ENCODE measurements at regions not wholly inside any gene's neighbourhood (a gene's known extent, or its start where the extent isn't known, plus 50 kb on each side); places are given as distances from the start of the nearest gene placed in this dataset.

DNA sequence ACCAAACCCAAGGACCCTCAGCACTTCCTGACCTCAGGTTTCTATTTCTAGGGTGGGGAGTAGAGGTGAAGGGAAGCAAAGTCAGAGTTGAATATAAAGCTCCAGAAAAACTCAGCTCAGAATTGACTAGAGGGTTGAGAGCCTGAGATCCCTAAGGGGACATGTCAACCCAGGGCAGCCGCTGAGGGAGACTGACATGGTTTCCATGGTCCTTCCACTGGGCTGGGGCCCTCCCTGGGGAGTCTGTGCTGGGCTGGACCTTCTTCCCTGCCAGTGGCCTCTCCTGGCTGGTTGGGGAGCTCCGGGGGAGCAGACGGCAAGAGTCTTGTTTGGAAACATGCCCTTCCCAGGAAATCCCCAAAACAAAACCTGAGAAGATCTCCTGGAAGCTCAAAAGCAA lies 121.3 kb downstream of the METRNL start:
- H2AFZ ChIP-seq (ENCODE audit: low read depth, low read length), result no peak overlapping the region
- no peak overlapping the region for H3K4me3 ChIP-seq (replicated peaks in 1 of 3; ENCODE audit: insufficient read depth in 1 of 3, low read depth in 1 of 3, low read length in 3 of 3)
- intact Hi-C loops (cut with micrococcal nuclease), result no loop called here
- no peaks in the 10 kb centered on the region for H3K79me2 ChIP-seq (ENCODE audit: control insufficient read depth, insufficient read depth, low read length)
- no peak for DNase-seq (ENCODE audit: low read depth, low spot score)
- dilution Hi-C loops (cut with MboI; ENCODE audit: extremely low pct_ligation_motif_present, low sequenced_read_pairs), result no loop called here
- H3K4me2 ChIP-seq (ENCODE audit: insufficient read depth, low read length), result no peak overlapping the region
- FAIRE-seq, result no peak
- H3K27ac ChIP-seq (ENCODE audit: insufficient read depth, low read depth, low read length), result no peak overlapping the region
- no peaks in the 10 kb centered on the region for H3K9me1 ChIP-seq (replicated peaks; ENCODE audit: control insufficient read depth, extremely low read depth, insufficient read depth, low read length)
- CTCF ChIA-PET, result interaction anchor here (0.7 to 1.4 kb wide), 2 partner anchors 16 to 34 kb away, joined by 4 read pairs; no protein-coding TSS in a partner anchor
- H3K9ac ChIP-seq (replicated peaks; ENCODE audit: extremely low read depth, insufficient read depth, low read length), result no peak overlapping the region
- no peaks in the 10 kb centered on the region for H3K4me1 ChIP-seq (ENCODE audit: control insufficient read depth, extremely low read depth, insufficient read depth, low read length)
- no peaks in the 10 kb centered on the region for H3K36me3 ChIP-seq (ENCODE audit: control insufficient read depth in 2 of 2, extremely low read depth in 1 of 2, insufficient read depth in 2 of 2, low read length in 2 of 2)
- POLR2A ChIA-PET, result interaction anchor here (0.6 kb wide), 1 partner anchor 284 kb away, joined by 6 read pairs; no protein-coding TSS in a partner anchor
- TF ChIP-seq, protein P1, sequence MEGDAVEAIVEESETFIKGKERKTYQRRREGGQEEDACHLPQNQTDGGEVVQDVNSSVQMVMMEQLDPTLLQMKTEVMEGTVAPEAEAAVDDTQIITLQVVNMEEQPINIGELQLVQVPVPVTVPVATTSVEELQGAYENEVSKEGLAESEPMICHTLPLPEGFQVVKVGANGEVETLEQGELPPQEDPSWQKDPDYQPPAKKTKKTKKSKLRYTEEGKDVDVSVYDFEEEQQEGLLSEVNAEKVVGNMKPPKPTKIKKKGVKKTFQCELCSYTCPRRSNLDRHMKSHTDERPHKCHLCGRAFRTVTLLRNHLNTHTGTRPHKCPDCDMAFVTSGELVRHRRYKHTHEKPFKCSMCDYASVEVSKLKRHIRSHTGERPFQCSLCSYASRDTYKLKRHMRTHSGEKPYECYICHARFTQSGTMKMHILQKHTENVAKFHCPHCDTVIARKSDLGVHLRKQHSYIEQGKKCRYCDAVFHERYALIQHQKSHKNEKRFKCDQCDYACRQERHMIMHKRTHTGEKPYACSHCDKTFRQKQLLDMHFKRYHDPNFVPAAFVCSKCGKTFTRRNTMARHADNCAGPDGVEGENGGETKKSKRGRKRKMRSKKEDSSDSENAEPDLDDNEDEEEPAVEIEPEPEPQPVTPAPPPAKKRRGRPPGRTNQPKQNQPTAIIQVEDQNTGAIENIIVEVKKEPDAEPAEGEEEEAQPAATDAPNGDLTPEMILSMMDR (IDR thresholded peaks at IDR 0.05; ENCODE audit: extremely low read depth in 1 of 2, insufficient read depth in 1 of 2, low read depth in 1 of 2, low read length in 2 of 2), result no peak
- TF ChIP-seq MYC (IDR thresholded peaks at IDR 0.05; ENCODE audit: low read depth, low read length), result no peak
- no peak for TF ChIP-seq POLR2A (IDR thresholded peaks at IDR 0.05; ENCODE audit: low read depth, low read length)
- no peak for TF ChIP-seq FOS (IDR thresholded peaks at IDR 0.05; ENCODE audit: borderline replicate concordance, insufficient read depth, low read length)
- TF ChIP-seq MAX (IDR thresholded peaks at IDR 0.05; ENCODE audit: insufficient read depth, insufficient read length), result no peak
- no peak for TF ChIP-seq GATA2 (IDR thresholded peaks at IDR 0.05; ENCODE audit: insufficient read depth, insufficient read length, low read depth, low read length)
- no peak for TF ChIP-seq JUN (IDR thresholded peaks at IDR 0.05; ENCODE audit: borderline replicate concordance, insufficient read depth, insufficient read length, low read depth)
- no peak for TF ChIP-seq POLR2AphosphoS5 (IDR thresholded peaks at IDR 0.05; ENCODE audit: insufficient read depth, low read depth, low read length)
- TF ChIP-seq EZH2 (IDR thresholded peaks at IDR 0.05; ENCODE audit: borderline replicate concordance, low read depth, low read length, severe bottlenecking), result no peak
- H4K20me1 ChIP-seq (replicated peaks; ENCODE audit: control insufficient read depth, extremely low read depth, insufficient read depth, low read length), result no peaks in the 10 kb centered on the region
- H3K9me3 ChIP-seq (replicated peaks; ENCODE audit: control insufficient read depth, insufficient read depth, low read length), result no peaks in the 10 kb centered on the region
- no peaks in the 10 kb centered on the region for H3K27me3 ChIP-seq (ENCODE audit: control insufficient read depth in 2 of 2, insufficient read depth in 2 of 2, low read length in 2 of 2)
- BruUV-seq (replicated peaks), result no TSS peak
